ENCODE measurements at regions not wholly inside any gene's neighbourhood (a gene's known extent, or its start where the extent isn't known, plus 50 kb on each side); places are given as distances from the start of the nearest gene placed in this dataset.
"Not testable (repeated sequence)": the region's sequence is repeated elsewhere in the genome, so short reads cannot be mapped to it uniquely, and the experiment has no call there.

DNA sequence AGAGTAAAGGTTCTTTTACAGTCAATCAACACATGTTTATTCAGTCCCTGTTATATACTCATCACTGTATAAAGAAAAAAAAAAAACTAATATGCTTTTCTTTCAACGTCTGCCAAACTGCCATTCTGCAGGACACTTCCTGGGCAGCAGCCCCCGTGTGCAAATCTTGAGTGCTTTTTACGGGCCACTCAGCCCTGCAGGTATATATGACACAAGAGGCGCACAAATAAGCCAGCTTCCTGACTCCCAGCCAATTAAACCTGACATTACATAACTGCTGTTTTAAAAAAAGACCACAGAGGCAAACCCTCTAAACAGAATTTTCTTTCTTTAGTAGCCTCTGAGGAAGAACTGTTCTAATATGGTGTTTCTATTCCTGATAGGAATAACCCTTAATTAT lies 263.0 kb upstream of the NEBL start:
- in situ Hi-C loops (cut with HindIII; ENCODE audit: low sequenced_read_pairs): loop anchor here (5.0 kb wide), 1 partner anchor 103 kb away; no protein-coding TSS in a partner anchor

GRCh38 chr10:21159669-21160068 lies 262.6 kb upstream of the NEBL start:
- in situ Hi-C loops (cut with HindIII; ENCODE audit: low sequenced_read_pairs): loop anchor here (5.0 kb wide), 1 partner anchor 102 kb away; no protein-coding TSS in a partner anchor

GRCh38 chr10:21158301-21158700 lies 261.2 kb upstream of the NEBL start:
- in situ Hi-C loops (cut with HindIII; ENCODE audit: low sequenced_read_pairs): no loop called here

DNA sequence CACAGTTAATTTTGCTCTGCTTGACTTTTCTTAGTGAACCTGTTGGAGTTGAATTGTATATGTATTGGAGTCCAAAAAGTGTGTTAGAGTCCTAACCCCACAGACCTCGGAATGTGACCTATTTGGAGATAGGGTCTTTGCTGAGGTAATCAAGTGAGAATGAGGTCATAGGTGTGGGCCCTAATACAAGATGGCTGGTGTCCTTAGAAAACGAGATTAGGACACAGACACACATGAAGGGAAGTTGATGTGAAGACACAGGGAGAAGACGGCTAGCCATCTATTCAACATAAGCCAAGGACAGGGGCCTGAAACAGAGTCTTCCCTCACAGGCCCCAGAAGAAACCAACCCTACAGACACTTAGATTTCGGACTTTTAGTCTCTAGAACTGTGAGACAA lies 260.6 kb upstream of the NEBL start:
- in situ Hi-C loops (cut with HindIII; ENCODE audit: low sequenced_read_pairs): no loop called here

DNA sequence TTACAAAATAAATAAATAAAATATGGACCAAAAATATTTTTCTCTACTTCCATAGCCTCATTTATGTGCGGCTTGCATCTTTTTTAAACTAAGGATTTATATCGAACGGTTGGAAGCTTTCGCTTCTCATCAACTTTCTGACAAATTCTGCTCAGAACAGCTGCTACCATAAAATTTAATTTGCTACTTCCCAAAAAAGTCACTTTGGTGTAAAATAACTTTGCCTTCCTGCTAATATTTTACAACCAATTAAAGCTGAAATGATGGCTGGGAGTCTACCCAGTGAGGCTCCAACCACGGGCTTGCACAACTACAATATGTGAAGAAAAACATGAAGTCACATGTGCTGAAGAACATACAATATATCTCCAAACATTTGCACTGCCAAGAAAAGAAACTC lies 253.1 kb upstream of the NEBL start:
- in situ Hi-C loops (cut with HindIII; ENCODE audit: low sequenced_read_pairs): no loop called here

- in situ Hi-C loops (cut with HindIII; ENCODE audit: low sequenced_read_pairs): no loop called here
Observed at GRCh38 chr10:21146436-21146789, 249.3 kb upstream of the NEBL start.

DNA sequence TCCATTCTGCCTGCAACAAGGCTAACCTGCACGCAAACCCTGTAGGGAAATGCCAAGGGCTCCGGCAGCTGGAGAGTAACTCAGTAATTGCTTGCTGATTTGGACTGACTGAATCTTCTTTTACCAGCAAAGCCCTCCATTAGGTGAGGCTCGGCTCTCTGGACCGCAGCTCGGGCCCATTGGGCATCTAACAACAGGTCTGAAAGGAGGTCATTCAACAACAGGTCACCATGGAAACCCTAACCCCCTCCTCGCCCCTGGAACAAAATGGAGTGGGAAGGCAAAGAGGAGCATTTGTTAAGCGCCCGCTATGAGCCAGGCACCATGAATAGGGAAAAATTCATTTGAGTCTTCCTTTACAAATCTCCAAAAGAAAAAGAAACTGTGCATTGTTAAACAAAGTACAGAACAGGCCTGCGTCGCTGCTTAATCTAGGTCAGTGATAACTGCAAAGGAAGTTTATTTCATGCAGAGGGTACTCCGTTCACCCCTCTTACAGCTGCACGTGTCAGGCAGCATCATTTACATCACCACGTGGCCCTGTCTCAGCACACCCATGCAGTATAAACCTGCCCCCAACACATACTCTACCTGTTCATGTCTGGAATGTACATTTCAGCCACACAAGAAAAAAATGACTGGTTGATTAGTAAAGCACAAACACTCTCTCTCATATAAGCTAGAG lies 248.8 kb upstream of the NEBL start:
- in situ Hi-C loops (cut with HindIII; ENCODE audit: low sequenced_read_pairs): no loop called here

GRCh38 chr10:21144047-21144446 lies 246.9 kb upstream of the NEBL start:
- in situ Hi-C loops (cut with HindIII; ENCODE audit: low sequenced_read_pairs): no loop called here

- in situ Hi-C loops (cut with HindIII; ENCODE audit: low sequenced_read_pairs): no loop called here
Observed at GRCh38 chr10:21141946-21142492, 244.9 kb upstream of the NEBL start.

GRCh38 chr10:21138769-21139340 lies 241.7 kb upstream of the NEBL start:
- in situ Hi-C loops (cut with HindIII; ENCODE audit: low sequenced_read_pairs): no loop called here

DNA sequence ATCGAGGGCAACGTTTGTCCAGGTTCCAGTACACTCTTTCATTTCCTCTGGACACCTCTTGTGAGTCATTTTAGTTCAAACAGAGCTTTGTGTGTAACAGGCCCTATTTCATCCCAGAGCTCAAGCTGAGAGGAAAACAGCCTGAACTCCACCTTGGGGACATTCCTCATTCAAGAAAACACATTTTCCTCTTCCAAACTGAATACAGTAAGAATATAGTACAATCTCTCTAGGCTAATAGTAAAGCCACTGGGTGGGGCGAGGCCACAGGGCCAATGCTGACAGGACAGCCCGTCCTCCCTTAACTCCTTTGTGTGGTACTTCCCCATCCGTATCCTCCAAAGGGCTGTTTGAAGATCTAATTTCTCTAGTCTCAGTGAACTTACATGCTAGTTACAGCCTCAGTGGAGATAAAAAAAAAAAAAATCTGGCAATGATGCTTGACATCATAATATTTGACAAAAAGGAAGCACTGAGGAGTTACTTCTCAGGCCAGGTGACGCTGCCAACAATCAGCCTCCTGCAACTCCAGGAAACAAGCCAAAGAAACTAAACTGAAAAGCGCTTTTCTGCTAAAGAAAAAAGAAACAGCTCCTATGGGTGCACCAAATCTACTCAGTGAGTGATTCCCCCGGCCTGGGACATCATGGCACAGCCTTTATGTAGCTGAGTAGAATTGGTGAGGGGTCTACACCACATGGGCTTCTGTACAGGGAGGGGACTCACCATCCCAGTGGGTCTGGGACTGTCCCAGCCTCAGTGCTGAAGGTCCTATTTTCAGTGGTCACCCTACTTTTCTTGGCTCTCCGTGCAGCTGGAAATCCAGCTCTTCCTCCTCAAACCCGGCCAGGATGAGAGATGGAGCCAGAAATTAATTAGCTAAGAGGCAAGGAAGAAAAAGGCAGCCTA lies 238.2 kb upstream of the NEBL start:
- in situ Hi-C loops (cut with HindIII; ENCODE audit: low sequenced_read_pairs): no loop called here

DNA sequence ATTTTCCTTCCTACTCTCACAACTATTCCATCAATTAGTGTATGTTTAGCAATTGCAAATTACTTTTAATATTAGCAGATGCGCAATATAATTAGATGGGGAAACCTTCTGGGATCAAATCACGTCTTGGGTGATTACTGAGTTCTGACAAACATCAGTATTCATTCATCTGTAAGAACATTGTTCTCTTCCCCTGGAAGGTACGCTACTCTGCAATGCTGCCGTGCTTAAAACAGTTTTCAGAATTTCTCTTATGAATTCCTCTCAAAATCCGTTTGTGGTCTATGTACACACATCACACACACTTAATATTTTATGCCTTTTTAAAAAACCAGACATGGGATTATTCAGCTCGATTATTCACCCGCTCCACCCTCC lies 237.5 kb upstream of the NEBL start:
- in situ Hi-C loops (cut with HindIII; ENCODE audit: low sequenced_read_pairs): no loop called here

- in situ Hi-C loops (cut with HindIII; ENCODE audit: low sequenced_read_pairs): no loop called here
Observed at GRCh38 chr10:21130683-21131442, 233.8 kb upstream of the NEBL start.

GRCh38 chr10:21130108-21130507 lies 233.0 kb upstream of the NEBL start:
- in situ Hi-C loops (cut with HindIII; ENCODE audit: low sequenced_read_pairs): no loop called here

DNA sequence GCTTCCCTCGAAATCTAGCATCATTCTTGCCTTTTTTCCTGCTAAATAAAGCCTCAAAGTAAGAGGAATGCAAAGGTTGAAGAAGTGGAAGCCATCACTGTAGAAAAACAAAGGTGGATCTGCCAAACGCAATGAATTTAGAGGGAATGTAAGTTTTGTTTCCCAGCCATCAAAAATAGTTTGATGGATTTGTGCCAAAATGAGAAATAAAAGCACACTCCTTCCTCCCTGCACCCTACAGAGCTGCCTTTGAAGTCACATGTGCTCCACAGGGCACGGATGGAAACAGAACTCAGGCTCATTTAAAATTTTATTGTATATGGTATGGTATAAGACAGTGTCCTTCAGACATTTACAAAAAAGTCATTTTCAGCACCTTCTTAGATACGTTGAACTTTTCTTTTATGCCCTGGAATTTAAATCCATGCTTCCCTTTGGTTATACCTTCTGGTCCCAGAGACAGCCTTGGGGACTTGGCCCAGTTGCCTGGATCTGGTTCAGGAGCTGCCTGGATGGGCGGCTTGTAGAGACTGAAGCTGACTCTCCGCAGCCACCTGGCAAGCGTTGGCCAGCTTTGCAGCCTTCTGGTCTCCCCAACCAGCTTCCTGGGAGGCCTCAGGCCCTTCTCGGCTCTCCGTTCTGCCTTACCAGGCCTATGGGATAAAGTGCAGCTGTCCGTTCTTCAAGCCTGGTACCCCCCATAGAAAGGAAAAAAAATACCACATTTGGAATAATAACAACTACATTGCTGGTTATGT lies 228.5 kb upstream of the NEBL start:
- in situ Hi-C loops (cut with HindIII; ENCODE audit: low sequenced_read_pairs): no loop called here

DNA sequence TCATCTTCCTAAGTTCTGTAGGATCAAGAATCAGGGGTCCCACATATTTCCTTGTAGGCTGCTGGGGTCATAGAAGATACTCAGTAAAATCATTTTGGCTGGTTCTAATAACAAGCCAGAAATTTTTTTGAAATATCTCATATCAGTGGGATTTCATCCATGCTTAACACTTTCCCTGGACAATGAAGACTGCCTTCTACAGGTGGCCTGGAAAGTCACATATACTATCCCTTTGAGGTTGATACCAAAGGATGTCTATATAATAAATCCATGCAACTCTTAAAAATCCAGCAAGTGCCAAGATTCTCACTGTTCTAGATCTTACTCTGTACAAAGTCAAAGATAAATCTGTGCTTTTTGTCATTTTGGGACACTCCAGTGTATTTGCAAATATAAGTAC lies 225.8 kb upstream of the NEBL start:
- in situ Hi-C loops (cut with HindIII; ENCODE audit: low sequenced_read_pairs): no loop called here

DNA sequence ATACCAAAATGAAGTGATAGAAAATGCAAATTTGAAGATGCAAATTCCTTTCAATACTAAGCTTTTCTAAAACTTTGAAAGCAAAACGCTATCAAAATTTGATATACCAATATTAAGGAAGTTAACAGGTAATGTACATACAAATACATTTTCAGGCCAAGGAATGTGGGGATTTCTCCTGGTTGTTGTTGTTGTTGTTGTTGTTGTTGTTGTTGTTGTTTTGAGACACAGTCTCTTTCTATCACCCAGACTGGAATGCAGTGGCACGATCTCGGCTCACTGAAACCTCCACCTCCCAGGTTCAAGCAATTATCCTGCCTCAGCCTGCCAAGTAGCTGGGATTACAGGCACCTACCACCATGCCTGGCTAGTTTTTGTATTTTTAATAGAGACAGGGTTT lies 224.7 kb upstream of the NEBL start:
- in situ Hi-C loops (cut with HindIII; ENCODE audit: low sequenced_read_pairs): not testable (repeated sequence)

DNA sequence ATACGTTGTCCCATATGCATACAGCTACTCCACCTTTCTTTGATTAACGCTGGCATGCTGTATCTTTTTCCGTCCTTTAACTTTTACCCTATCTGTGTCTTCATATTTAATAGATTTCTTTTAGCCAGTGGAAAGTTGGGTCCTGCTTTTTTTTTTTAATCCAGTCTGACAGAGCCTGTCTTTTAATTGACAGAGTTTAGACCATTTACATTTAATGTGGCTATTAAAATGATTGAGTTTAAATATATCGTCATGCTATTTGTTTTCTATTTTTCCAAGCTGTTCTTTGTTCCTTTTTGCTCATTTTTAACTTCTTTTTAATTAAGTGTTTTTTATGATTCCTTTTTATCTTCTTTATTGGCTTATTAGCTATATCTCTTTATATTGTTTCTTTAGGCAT lies 217.6 kb upstream of the NEBL start:
- in situ Hi-C loops (cut with HindIII; ENCODE audit: low sequenced_read_pairs): no loop called here

- in situ Hi-C loops (cut with HindIII; ENCODE audit: low sequenced_read_pairs): no loop called here
Observed at GRCh38 chr10:21110358-21110757, 213.2 kb upstream of the NEBL start.

- in situ Hi-C loops (cut with HindIII; ENCODE audit: low sequenced_read_pairs): not testable (repeated sequence)
Observed at GRCh38 chr10:21106931-21107330, 209.8 kb upstream of the NEBL start.

All from endothelial cell of hepatic sinusoid (primary cell).